LHCN-M2 (cell line): ENCODE measurements at regions not wholly inside any gene's neighbourhood (a gene's known extent, or its start where the extent isn't known, plus 50 kb on each side); places are given as distances from the start of the nearest gene placed in this dataset.

Experiments used
- DNase-seq: peaks from one replicate; pipeline ENCODE4 v3.0.0-alpha.2; 2012; ENCODE audit warnings: low read depth

- DNase-seq, result no peak
Observed at GRCh38 chr1:199155166-199156019, 516.6 kb downstream of the PTPRC start.

GRCh38 chr1:199157494-199157893 lies 518.7 kb downstream of the PTPRC start:
- DNase-seq, result peak; percentile 25

- no peak for DNase-seq
Observed at GRCh38 chr1:199160521-199161318, 521.9 kb downstream of the PTPRC start.

- DNase-seq, result no peak
Observed at GRCh38 chr1:199161319-199161680, 522.5 kb downstream of the PTPRC start.

GRCh38 chr1:199161766-199162303 lies 523.0 kb downstream of the PTPRC start:
- DNase-seq, result no peak

GRCh38 chr1:199163267-199163666 lies 524.4 kb downstream of the PTPRC start:
- DNase-seq, result no peak

GRCh38 chr1:199163670-199164069 lies 524.8 kb downstream of the PTPRC start:
- DNase-seq, result no peak

- no peak for DNase-seq
Observed at GRCh38 chr1:199167460-199167859, 528.6 kb downstream of the PTPRC start.

- no peak for DNase-seq
Observed at GRCh38 chr1:199168888-199169585, 530.2 kb downstream of the PTPRC start.

- no peak for DNase-seq
Observed at GRCh38 chr1:199170711-199171110, 531.9 kb downstream of the PTPRC start.

- DNase-seq, result no peak
Observed at GRCh38 chr1:199172171-199173124, 533.6 kb downstream of the PTPRC start.

- peak; percentile 49 for DNase-seq
Observed at GRCh38 chr1:199173356-199173755, 534.5 kb downstream of the PTPRC start.

- DNase-seq, result no peak
Observed at GRCh38 chr1:199174336-199174735, 535.5 kb downstream of the PTPRC start.

- no peak for DNase-seq
Observed at GRCh38 chr1:199176713-199177112, 537.9 kb downstream of the PTPRC start.

- no peak for DNase-seq
Observed at GRCh38 chr1:199177241-199177640, 538.4 kb downstream of the PTPRC start.

GRCh38 chr1:199178646-199179045 lies 539.8 kb downstream of the PTPRC start:
- no peak for DNase-seq

- peak; percentile 26 for DNase-seq
Observed at GRCh38 chr1:199182186-199182843, 543.5 kb downstream of the PTPRC start.

GRCh38 chr1:199184180-199184579 lies 545.3 kb downstream of the PTPRC start:
- DNase-seq, result no peak

GRCh38 chr1:199194862-199195261 lies 556.0 kb downstream of the PTPRC start:
- no peak for DNase-seq

- no peak for DNase-seq
Observed at GRCh38 chr1:199197695-199198094, 558.9 kb downstream of the PTPRC start.
